Sigmoid colon (tissue), 6 donors: ENCODE measurements at regions not wholly inside any gene's neighbourhood (a gene's known extent, or its start where the extent isn't known, plus 50 kb on each side); places are given as distances from the start of the nearest gene placed in this dataset.

Experiments used
- DNase-seq: peaks from one replicate; pipeline ENCODE4 v3.0.0-alpha.2; 2019
- H3K27ac ChIP-seq, 4 donors: fragments of 200-600 bp; sonication (generic); one replicate each; pipeline ENCODE4 v1.5.1; 2016 to 2019; ENCODE audit warnings: mild to moderate bottlenecking in 1 of 4
- H3K27me3 ChIP-seq, 3 donors: fragments of 200-600 bp; sonication (generic); one replicate each; pipeline ENCODE4 v1.5.1; 2019; ENCODE audit warnings: mild to moderate bottlenecking in 1 of 3
- H3K36me3 ChIP-seq, 4 donors: fragments of 200-600 bp; sonication (generic); one replicate each; pipeline ENCODE4 v1.5.1; 2016 to 2019
- H3K4me1 ChIP-seq, 4 donors: fragments of 200-600 bp; sonication (generic); one replicate each; pipeline ENCODE4 v1.5.1; 2017 to 2019
- H3K4me3 ChIP-seq, 4 donors: fragments of 200-600 bp; sonication (generic); one replicate each; pipeline ENCODE4 v1.5.1; 2017 to 2019; ENCODE audit warnings: mild to moderate bottlenecking in 2 of 4, moderate library complexity in 1 of 4
- H3K9me3 ChIP-seq, 4 donors: fragments of 200-600 bp in 3 of 4; sonication (generic) in 3 of 4; one replicate each; pipeline versions ENCODE4 v1.5.1 to v1.6.1; 2013 to 2019
- CTCF ChIP-seq, 4 experiments: fragments of 450-650 bp in 3 of 4; fragments of 200-600 bp in 1 of 4; IDR thresholded peaks; one replicate each; pipeline ENCODE4 v1.5.1; 2016 to 2019; ENCODE audit warnings: antibody characterized with exemption in 4 of 4, mild to moderate bottlenecking in 3 of 4, moderate library complexity in 2 of 4
- EP300 ChIP-seq, 4 donors: sonication (generic); formaldehyde crosslinking; IDR thresholded peaks; one replicate each; pipeline ENCODE4 v1.6.1; 2017; ENCODE audit warnings: antibody characterized with exemption in 4 of 4
- POLR2A ChIP-seq, 2 donors: fragments of 450-650 bp; IDR thresholded peaks; one replicate each; pipeline ENCODE4 v1.6.1; 2016; ENCODE audit warnings: antibody characterized with exemption in 2 of 2, mild to moderate bottlenecking in 2 of 2, moderate library complexity in 2 of 2
- POLR2AphosphoS5 ChIP-seq, 4 donors: sonication (generic); formaldehyde crosslinking; IDR thresholded peaks; one replicate each; pipeline ENCODE4 v1.6.1; 2017; ENCODE audit warnings: antibody characterized with exemption in 4 of 4
- WGBS, 2 donors: extraction: QIAGEN DNeasy Blood & Tissue Kit; methylation state at CpG; one replicate each; pipeline ENCODE4 v1.1.7; 2013; 5-methylcytosine and 5-hydroxymethylcytosine counted together
- intact Hi-C: fragments of 100-400 bp; cut with DNase I; formaldehyde crosslinking; loops from one replicate; pipeline ENCODE4 v1.15.1; 2023
- donor health status: healthy with polysubstance abuse.
- donor health status: healthy.

GRCh38 chr7:26513948-26514347, 222.3 kb downstream of the SNX10 start:
- peaks cover 0 to 4% (median 0%) of the 10 kb centered on the region in 3 donors for H3K27me3 ChIP-seq
- TF ChIP-seq POLR2AphosphoS5 (IDR thresholded peaks at IDR 0.05) (no peak), CTCF (IDR thresholded peaks at IDR 0.05) (no peak), EP300 (IDR thresholded peaks at IDR 0.05) (no peak)
- H3K4me1 ChIP-seq: no peaks in the 10 kb centered on the region
- no peaks in the 10 kb centered on the region for H3K36me3 ChIP-seq
- H3K4me3 ChIP-seq: no peak overlapping the region
- 81 to 87% methylated on average over 2 of the region's 2 CpGs for WGBS, 2 donors
- DNase-seq: no peak
- no peak overlapping the region for H3K27ac ChIP-seq
- no peaks in the 10 kb centered on the region for H3K9me3 ChIP-seq
- intact Hi-C loops: no loop called here

GRCh38 chr7:26514633-26515032, 223.0 kb downstream of the SNX10 start:
- WGBS, 2 donors: 82 to 88% methylated on average over 5 of the region's 5 CpGs
- no peak for DNase-seq
- Histone ChIP-seq H3K27ac (no peak overlapping the region), H3K27me3 (peaks cover 0 to 4% (median 0%) of the 10 kb centered on the region in 3 donors), H3K36me3 (no peaks in the 10 kb centered on the region), H3K4me3 (no peak overlapping the region), H3K4me1 (no peaks in the 10 kb centered on the region), H3K9me3 (no peaks in the 10 kb centered on the region)
- intact Hi-C loops: no loop called here
- TF ChIP-seq POLR2AphosphoS5 (IDR thresholded peaks at IDR 0.05): no peak
- TF ChIP-seq EP300 (IDR thresholded peaks at IDR 0.05): no peak
- TF ChIP-seq CTCF (IDR thresholded peaks at IDR 0.05): no peak
- no peak for TF ChIP-seq POLR2A (IDR thresholded peaks at IDR 0.05)

- TF ChIP-seq EP300 (IDR thresholded peaks at IDR 0.05) (no peak), POLR2A (IDR thresholded peaks at IDR 0.05) (no peak), POLR2AphosphoS5 (IDR thresholded peaks at IDR 0.05) (no peak), CTCF (IDR thresholded peaks at IDR 0.05) (no peak)
- no peaks in the 10 kb centered on the region for H3K9me3 ChIP-seq
- H3K4me1 ChIP-seq: no peaks in the 10 kb centered on the region
- no peak overlapping the region for H3K4me3 ChIP-seq
- DNase-seq: no peak
- peaks cover 0 to 4% (median 0%) of the 10 kb centered on the region in 3 donors for H3K27me3 ChIP-seq
- no peaks in the 10 kb centered on the region for H3K36me3 ChIP-seq
- 12 to 51% methylated on average over 8 of the region's 8 CpGs for WGBS, 2 donors
- H3K27ac ChIP-seq: no peak overlapping the region
- intact Hi-C loops: no loop called here
These were observed 223.7 kb downstream of the SNX10 start for GRCh38 chr7:26515314-26515842.

GRCh38 chr7:26520483-26520882, 228.8 kb downstream of the SNX10 start:
- TF ChIP-seq POLR2AphosphoS5 (IDR thresholded peaks at IDR 0.05) (no peak), POLR2A (IDR thresholded peaks at IDR 0.05) (no peak), EP300 (IDR thresholded peaks at IDR 0.05) (no peak), CTCF (IDR thresholded peaks at IDR 0.05) (no peak)
- Histone ChIP-seq H3K27me3 (peaks cover 0 to 4% (median 0%) of the 10 kb centered on the region in 3 donors), H3K4me1 (no peaks in the 10 kb centered on the region), H3K27ac (no peak overlapping the region), H3K9me3 (no peaks in the 10 kb centered on the region), H3K36me3 (no peaks in the 10 kb centered on the region), H3K4me3 (no peak overlapping the region)
- WGBS, 2 donors: 82 to 90% methylated on average over 3 of the region's 3 CpGs
- no peak for DNase-seq
- intact Hi-C loops: no loop called here

GRCh38 chr7:26522633-26523032, 231.0 kb downstream of the SNX10 start:
- H3K36me3 ChIP-seq: no peaks in the 10 kb centered on the region
- 95 to 99% methylated on average over 1 of the region's 1 CpG for WGBS, 2 donors
- TF ChIP-seq CTCF (IDR thresholded peaks at IDR 0.05): no peak
- TF ChIP-seq POLR2AphosphoS5 (IDR thresholded peaks at IDR 0.05): no peak
- no peak for TF ChIP-seq EP300 (IDR thresholded peaks at IDR 0.05)
- TF ChIP-seq POLR2A (IDR thresholded peaks at IDR 0.05): no peak
- no peak overlapping the region for H3K4me3 ChIP-seq
- intact Hi-C loops: no loop called here
- no peaks in the 10 kb centered on the region for H3K9me3 ChIP-seq
- DNase-seq: no peak
- no peak overlapping the region for H3K27ac ChIP-seq
- H3K4me1 ChIP-seq: no peaks in the 10 kb centered on the region
- H3K27me3 ChIP-seq: no peaks in the 10 kb centered on the region
